ENCODE measurements at regions not wholly inside any gene's neighbourhood (a gene's known extent, or its start where the extent isn't known, plus 50 kb on each side); places are given as distances from the start of the nearest gene placed in this dataset.

DNA sequence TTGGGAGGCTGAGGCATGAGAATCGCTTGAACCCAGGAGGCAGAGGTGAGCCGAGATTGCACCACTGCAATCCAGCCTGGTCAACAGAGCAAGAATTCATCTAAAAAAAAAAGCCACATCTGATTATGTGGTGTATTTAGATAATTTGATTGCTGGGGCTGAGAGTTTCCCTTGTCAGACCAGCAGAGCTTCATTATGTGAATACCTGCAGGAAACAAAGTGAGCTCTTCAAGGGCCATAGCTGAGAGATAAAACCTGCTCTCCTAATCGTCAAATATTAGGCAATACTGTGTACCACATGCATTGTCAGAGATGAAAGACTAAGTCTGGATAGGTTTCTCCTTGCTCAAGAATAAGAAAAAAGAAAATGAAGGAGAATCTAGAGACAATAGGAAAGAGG lies 800.0 kb upstream of the IGFBP7 start:
- TF ChIP-seq, protein P1, sequence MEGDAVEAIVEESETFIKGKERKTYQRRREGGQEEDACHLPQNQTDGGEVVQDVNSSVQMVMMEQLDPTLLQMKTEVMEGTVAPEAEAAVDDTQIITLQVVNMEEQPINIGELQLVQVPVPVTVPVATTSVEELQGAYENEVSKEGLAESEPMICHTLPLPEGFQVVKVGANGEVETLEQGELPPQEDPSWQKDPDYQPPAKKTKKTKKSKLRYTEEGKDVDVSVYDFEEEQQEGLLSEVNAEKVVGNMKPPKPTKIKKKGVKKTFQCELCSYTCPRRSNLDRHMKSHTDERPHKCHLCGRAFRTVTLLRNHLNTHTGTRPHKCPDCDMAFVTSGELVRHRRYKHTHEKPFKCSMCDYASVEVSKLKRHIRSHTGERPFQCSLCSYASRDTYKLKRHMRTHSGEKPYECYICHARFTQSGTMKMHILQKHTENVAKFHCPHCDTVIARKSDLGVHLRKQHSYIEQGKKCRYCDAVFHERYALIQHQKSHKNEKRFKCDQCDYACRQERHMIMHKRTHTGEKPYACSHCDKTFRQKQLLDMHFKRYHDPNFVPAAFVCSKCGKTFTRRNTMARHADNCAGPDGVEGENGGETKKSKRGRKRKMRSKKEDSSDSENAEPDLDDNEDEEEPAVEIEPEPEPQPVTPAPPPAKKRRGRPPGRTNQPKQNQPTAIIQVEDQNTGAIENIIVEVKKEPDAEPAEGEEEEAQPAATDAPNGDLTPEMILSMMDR (conservative IDR thresholded peaks at IDR 0.05), result no peak
- no peak for TF ChIP-seq ZFX (IDR thresholded peaks at IDR 0.05)
